Activated CD8-positive, alpha-beta T cell treated with anti-CD3 and anti-CD28 coated beads for 36 hours (primary cell): ENCODE measurements at regions not wholly inside any gene's neighbourhood (a gene's known extent, or its start where the extent isn't known, plus 50 kb on each side); places are given as distances from the start of the nearest gene placed in this dataset.

Experiments
- ATAC-seq: fragments of 200-7000 bp; cut with Tn5 transposase; one replicate; pipeline ENCODE4 v1.10.0; 2021; ENCODE audit warnings: mild to moderate bottlenecking, moderate library complexity
- CTCF ChIA-PET: fragments of 350-600 bp; sonication (Branson Sonifier 250); formaldehyde crosslinking; loops from one replicate; lab custom pipeline; 2021; ENCODE audit warnings: antibody characterized with exemption; lab: Charles Lee
- POLR2A ChIA-PET: fragments of 350-600 bp; sonication (Branson Sonifier 250); formaldehyde crosslinking; loops from one replicate; lab custom pipeline; 2021; ENCODE audit warnings: antibody characterized with exemption; lab: Charles Lee
- DNase-seq: peaks from one replicate; pipeline ENCODE4 v3.0.0-alpha.2; 2020
- H3K27ac Mint-ChIP-seq: one replicate; pipeline ENCODE4 v1.8.0; 2021; ENCODE audit warnings: mild to moderate bottlenecking, mixed read lengths
- H3K27me3 Mint-ChIP-seq: one replicate; pipeline ENCODE4 v1.8.0; 2021; ENCODE audit warnings: mixed read lengths
- H3K36me3 Mint-ChIP-seq: one replicate; pipeline ENCODE4 v1.8.0; 2021; ENCODE audit warnings: low read depth, mixed read lengths
- H3K4me1 Mint-ChIP-seq: one replicate; pipeline ENCODE4 v1.8.0; 2021; ENCODE audit warnings: low read depth, mixed read lengths
- H3K4me3 Mint-ChIP-seq: one replicate; pipeline ENCODE4 v1.8.0; 2021; ENCODE audit warnings: mild to moderate bottlenecking, moderate library complexity, mixed read lengths
- H3K9me3 Mint-ChIP-seq: one replicate; pipeline ENCODE4 v1.8.0; 2021; ENCODE audit warnings: mixed read lengths
- intact Hi-C: fragments of 100-400 bp; cut with micrococcal nuclease; formaldehyde crosslinking; loops from one replicate; pipeline ENCODE4 v1.10.0; 2022
- TF ChIP-seq, protein P1 (sequence below): fragments of 200-600 bp; IDR thresholded peaks from one replicate; pipeline ENCODE4 v1.8.0; 2022; ENCODE audit warnings: antibody characterized with exemption, mild to moderate bottlenecking

DNA sequence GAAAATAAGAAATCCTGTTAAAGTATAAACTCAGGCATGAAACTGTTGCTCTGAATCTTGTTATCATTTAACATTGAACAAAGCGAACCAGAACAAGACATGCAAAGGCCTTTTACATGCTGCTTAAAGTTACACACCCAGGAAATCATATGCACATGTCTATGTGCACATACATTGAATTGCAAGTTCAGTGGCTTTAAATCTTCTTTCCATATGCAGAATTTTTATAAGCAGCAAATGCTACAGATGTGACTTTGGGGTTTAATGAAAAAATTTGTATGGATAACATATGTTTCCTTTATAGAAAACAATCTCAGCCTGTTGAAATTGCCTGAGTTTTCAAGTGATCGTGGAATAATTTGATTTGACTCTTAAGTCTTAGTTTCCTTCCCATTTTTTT is 193.9 kb downstream of the AEBP2 start:
- ATAC-seq (no peak), DNase-seq (no peak)
- Mint-ChIP-seq H3K9me3 (no peaks in the 10 kb centered on the region), H3K27ac (no peak overlapping the region), H3K27me3 (no peaks in the 10 kb centered on the region), H3K4me3 (no peak overlapping the region), H3K4me1 (no peaks in the 10 kb centered on the region), H3K36me3 (no peaks in the 10 kb centered on the region)
- intact Hi-C loops = no loop called here
- CTCF ChIA-PET = no interaction called here
- TF ChIP-seq, protein P1, sequence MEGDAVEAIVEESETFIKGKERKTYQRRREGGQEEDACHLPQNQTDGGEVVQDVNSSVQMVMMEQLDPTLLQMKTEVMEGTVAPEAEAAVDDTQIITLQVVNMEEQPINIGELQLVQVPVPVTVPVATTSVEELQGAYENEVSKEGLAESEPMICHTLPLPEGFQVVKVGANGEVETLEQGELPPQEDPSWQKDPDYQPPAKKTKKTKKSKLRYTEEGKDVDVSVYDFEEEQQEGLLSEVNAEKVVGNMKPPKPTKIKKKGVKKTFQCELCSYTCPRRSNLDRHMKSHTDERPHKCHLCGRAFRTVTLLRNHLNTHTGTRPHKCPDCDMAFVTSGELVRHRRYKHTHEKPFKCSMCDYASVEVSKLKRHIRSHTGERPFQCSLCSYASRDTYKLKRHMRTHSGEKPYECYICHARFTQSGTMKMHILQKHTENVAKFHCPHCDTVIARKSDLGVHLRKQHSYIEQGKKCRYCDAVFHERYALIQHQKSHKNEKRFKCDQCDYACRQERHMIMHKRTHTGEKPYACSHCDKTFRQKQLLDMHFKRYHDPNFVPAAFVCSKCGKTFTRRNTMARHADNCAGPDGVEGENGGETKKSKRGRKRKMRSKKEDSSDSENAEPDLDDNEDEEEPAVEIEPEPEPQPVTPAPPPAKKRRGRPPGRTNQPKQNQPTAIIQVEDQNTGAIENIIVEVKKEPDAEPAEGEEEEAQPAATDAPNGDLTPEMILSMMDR = no peak
- POLR2A ChIA-PET = no interaction called here

DNA sequence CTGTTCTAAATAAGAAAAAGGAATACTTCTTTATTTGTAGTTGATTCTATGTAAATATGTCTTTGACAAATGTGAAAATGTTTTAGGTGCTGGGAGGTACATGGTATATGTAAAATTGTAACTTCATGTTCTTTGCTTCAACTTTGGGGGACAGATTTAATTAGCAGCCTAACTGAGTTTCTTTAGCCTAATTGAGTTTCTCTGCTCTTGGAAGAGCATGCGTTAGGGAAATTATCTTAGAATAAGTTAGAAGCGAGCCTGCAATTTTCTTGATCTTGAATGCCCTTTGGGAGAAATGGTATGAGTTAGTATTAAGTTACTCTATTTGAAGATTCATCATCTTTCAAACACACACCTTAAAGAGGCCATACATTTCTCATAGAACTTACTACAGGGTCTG is 194.3 kb downstream of the AEBP2 start:
- intact Hi-C loops = no loop called here

DNA sequence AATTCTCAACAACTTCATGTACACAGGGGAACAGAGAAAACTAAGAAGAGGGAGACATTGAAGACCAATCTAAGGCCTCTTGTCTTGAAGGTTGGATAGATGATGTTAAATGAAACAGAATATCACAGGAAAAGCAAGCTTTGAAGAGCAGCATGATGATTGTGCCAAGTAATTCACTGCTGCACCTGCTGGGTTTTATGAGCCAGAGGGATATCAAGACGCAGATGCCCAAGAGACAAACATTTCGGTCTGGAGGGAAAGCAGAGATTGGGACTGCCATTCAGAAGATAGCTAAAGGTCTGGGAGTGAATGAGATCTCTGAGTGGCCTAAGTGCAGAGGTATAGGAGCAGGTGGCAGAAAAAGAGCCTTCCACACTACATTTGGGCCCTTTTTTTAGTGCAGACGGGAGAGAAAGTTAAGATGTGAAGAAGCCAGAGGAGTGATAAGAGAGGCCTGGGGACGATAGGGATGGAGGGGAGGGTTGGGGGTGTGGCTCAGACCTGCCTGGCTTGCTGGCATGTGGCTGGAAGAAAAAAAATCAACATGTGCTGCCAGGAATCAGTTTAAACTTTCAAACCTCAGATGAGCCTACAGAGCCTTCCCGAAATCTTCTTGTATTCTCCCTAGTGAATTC is 200.6 kb downstream of the AEBP2 start:
- ChIA-PET CTCF (interaction anchor here (1.2 kb wide), 1 partner anchor 13 kb away, joined by 3 read pairs; no protein-coding TSS in a partner anchor), POLR2A (no interaction called here)
- intact Hi-C loops = no loop called here
- no peak overlapping the region for H3K4me3 Mint-ChIP-seq
- no peaks in the 10 kb centered on the region for H3K9me3 Mint-ChIP-seq
- ATAC-seq (no peak), DNase-seq (no peak)
- no peaks in the 10 kb centered on the region for H3K4me1 Mint-ChIP-seq
- TF ChIP-seq, protein P1 = no peak
- no peak overlapping the region for H3K27ac Mint-ChIP-seq
- H3K36me3 Mint-ChIP-seq = no peaks in the 10 kb centered on the region
- H3K27me3 Mint-ChIP-seq = no peaks in the 10 kb centered on the region

More for the DNA sequence above, 194.3 kb downstream of the AEBP2 start:
- POLR2A ChIA-PET = no interaction called here
- Mint-ChIP-seq H3K4me3 (no peak overlapping the region), H3K4me1 (no peaks in the 10 kb centered on the region), H3K9me3 (no peaks in the 10 kb centered on the region), H3K27me3 (no peaks in the 10 kb centered on the region), H3K36me3 (no peaks in the 10 kb centered on the region), H3K27ac (no peak overlapping the region)
- DNase-seq (no peak), ATAC-seq (no peak)
- TF ChIP-seq, protein P1 = no peak
- CTCF ChIA-PET = no interaction called here

DNA sequence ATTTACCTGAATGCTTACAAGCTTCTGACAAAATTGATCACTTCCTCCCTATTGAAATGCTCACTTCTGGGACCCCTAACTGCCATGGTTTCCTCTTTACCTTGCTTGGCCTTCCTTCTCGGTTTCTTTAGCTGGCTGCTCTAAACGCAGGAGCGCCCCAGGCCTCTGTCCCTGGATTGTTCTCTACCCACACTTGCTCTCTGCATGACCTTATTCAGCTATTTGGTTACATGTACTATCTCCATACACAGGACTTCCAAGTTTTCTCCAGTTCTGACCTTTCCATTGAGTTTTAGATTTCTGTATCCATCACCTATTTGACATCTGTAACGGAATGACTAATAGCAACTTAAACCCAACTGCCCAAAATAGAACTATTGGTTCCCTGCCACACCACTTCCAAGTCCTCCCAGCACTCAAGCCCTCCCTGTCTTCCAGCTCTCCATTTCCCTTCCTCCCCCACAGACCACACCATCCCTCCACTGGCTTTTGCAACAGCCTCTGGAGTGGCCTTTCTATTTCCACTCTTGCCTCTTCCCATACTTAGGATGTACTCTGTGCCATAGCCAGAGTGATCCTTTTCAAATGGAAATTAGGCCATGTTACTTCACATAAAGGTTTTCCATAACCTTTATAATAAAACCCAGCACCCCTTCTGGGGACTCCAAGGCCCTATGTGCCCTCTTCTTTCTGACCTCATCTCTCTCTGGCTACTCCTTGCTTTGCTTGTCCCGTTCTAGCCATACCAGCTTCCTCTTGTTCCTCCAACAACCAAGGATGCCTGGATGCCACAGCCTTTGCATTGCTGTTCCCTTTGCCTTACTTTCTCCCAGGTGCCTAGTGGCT is 202.2 kb downstream of the AEBP2 start:
- DNase-seq (no peak), ATAC-seq (no peak)
- Mint-ChIP-seq H3K9me3 (peaks cover 5% of the 10 kb centered on the region), H3K4me1 (no peaks in the 10 kb centered on the region), H3K4me3 (no peak overlapping the region), H3K27ac (no peak overlapping the region), H3K36me3 (peaks cover 2% of the 10 kb centered on the region), H3K27me3 (no peaks in the 10 kb centered on the region)
- TF ChIP-seq, protein P1 = no peak
- CTCF ChIA-PET = no interaction called here
- intact Hi-C loops = no loop called here
- POLR2A ChIA-PET = no interaction called here

DNA sequence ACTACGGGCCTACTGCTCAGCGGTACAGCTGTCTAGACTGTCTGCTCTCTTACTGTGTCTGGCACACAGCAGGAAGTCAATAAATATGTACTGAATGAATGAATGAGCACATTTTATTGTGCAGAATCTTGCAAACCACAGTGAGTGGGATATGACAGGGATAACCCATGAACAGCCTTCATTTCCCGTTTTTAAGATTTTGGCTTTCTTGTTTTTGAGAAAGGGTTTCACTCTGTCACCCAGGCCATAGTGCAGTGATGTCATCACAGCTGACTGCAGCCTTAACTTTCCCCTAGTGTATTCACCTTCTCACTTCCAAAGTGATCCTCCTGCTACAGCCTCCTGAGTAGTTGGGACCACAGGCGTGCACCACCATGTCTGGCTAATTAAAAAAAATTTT is 203.1 kb downstream of the AEBP2 start:
- Mint-ChIP-seq H3K27ac (no peak overlapping the region), H3K36me3 (peaks cover 2% of the 10 kb centered on the region), H3K27me3 (no peaks in the 10 kb centered on the region), H3K9me3 (peaks cover 7% of the 10 kb centered on the region), H3K4me1 (no peaks in the 10 kb centered on the region), H3K4me3 (no peak overlapping the region)
- ATAC-seq (no peak), DNase-seq (no peak)
- intact Hi-C loops = no loop called here
- TF ChIP-seq, protein P1 = no peak
- ChIA-PET CTCF (no interaction called here), POLR2A (no interaction called here)
